Caco-2 (cell line): ENCODE measurements at regions not wholly inside any gene's neighbourhood (a gene's known extent, or its start where the extent isn't known, plus 50 kb on each side); places are given as distances from the start of the nearest gene placed in this dataset.
"Not testable (repeated sequence)": the region's sequence is repeated elsewhere in the genome, so short reads cannot be mapped to it uniquely, and the experiment has no call there.

Source experiments
- BruUV-seq: library from RNA; stranded (reverse); fragments of 400-500 nt; replicated peaks from 2 replicates; lab custom pipeline; 2021; lab: Mats Ljungman, UMichigan
- CTCF ChIA-PET: fragments of 300-600 bp; sonication (Branson Sonifier 250); formaldehyde crosslinking; loops from one replicate; lab custom pipeline; 2022; ENCODE audit warnings: antibody characterized with exemption; lab: Charles Lee
- POLR2A ChIA-PET: fragments of 300-600 bp; sonication (Branson Sonifier 250); formaldehyde crosslinking; loops from one replicate; lab custom pipeline; 2022; ENCODE audit warnings: antibody characterized with exemption; lab: Charles Lee
- DNase-seq, 2 experiments: peaks; one replicate each; pipeline versions ENCODE4 v3.0.0 to v3.0.0-alpha.2; 2020 to 2022
- H3K27me3 ChIP-seq: replicated peaks from 2 replicates; pipeline ENCODE4 v1.6.0; 2011; ENCODE audit warnings: low read length; ENCODE audit not compliant: control insufficient read depth, insufficient read depth
- H3K36me3 ChIP-seq: 2 replicates; pipeline ENCODE4 v1.5.1; 2011; ENCODE audit warnings: low read length; ENCODE audit not compliant: control insufficient read depth, insufficient read depth
- H3K4me1 ChIP-seq: fragments of 250-450 bp; sonication (Bioruptor Pico); 2 replicates; pipeline ENCODE4 v1.5.1; 2020; ENCODE audit warnings: mild to moderate bottlenecking
- H3K4me3 ChIP-seq: 2 replicates; pipeline ENCODE4 v1.5.1; 2011; ENCODE audit warnings: low read depth, mild to moderate bottlenecking, control low read depth, low read length
- H3K9me3 ChIP-seq: fragments of 250-450 bp; sonication (Bioruptor Pico); 2 replicates; pipeline ENCODE4 v1.5.1; 2020; ENCODE audit warnings: mild to moderate bottlenecking, moderate library complexity
- H3K27ac Mint-ChIP-seq: one replicate; pipeline ENCODE4 v1.8.0; 2022; ENCODE audit warnings: mixed read lengths; ENCODE audit not compliant: unreplicated experiment
- H3K27me3 Mint-ChIP-seq: one replicate; pipeline ENCODE4 v1.8.0; 2022; ENCODE audit warnings: mixed read lengths; ENCODE audit not compliant: insufficient read depth, unreplicated experiment
- H3K36me3 Mint-ChIP-seq: one replicate; pipeline ENCODE4 v1.8.0; 2022; ENCODE audit warnings: mild to moderate bottlenecking, mixed read lengths; ENCODE audit not compliant: insufficient read depth, unreplicated experiment
- H3K4me1 Mint-ChIP-seq: one replicate; pipeline ENCODE4 v1.8.0; 2022; ENCODE audit warnings: low read depth, mixed read lengths; ENCODE audit not compliant: unreplicated experiment
- H3K4me3 Mint-ChIP-seq: one replicate; pipeline ENCODE4 v1.8.0; 2022; ENCODE audit warnings: mild to moderate bottlenecking, moderate library complexity, mixed read lengths; ENCODE audit not compliant: unreplicated experiment
- H3K9me3 Mint-ChIP-seq: one replicate; pipeline ENCODE4 v1.8.0; 2022; ENCODE audit warnings: mixed read lengths; ENCODE audit not compliant: unreplicated experiment
- CTCF ChIP-seq, 2 experiments: fragments of 200-600 bp in 1 of 2; IDR thresholded peaks; 1 replicate in 1 of 2; 2 replicates in 1 of 2; pipeline versions ENCODE4 v1.5.1 to v1.8.0; 2011 to 2022; ENCODE audit warnings: antibody characterized with exemption in 1 of 2, control low read depth in 1 of 2, inconsistent platforms in 1 of 2, low read depth in 1 of 2, low read length in 1 of 2, mild to moderate bottlenecking in 1 of 2, moderate library complexity in 1 of 2; ENCODE audit not compliant: insufficient read depth in 1 of 2, severe bottlenecking in 1 of 2, unreplicated experiment in 1 of 2
- intact Hi-C: fragments of 100-400 bp; cut with micrococcal nuclease; formaldehyde crosslinking; loops from one replicate; pipeline ENCODE4 v1.10.0; 2022; ENCODE audit not compliant: unreplicated experiment

GRCh38 chr20:40276301-40276700 lies 412.7 kb downstream of the MAFB start:
- DNase-seq, result no peak
- Mint-ChIP-seq H3K4me1 (peaks cover 6% of the 10 kb centered on the region), H3K9me3 (no peaks in the 10 kb centered on the region), H3K36me3 (no peaks in the 10 kb centered on the region), H3K27me3 (peaks cover 15% of the 10 kb centered on the region), H3K4me3 (no peak overlapping the region), H3K27ac (no peak overlapping the region)
- no peaks in the 10 kb centered on the region for H3K9me3 ChIP-seq
- no peaks in the 10 kb centered on the region for H3K4me1 ChIP-seq
- H3K4me3 ChIP-seq, result no peak overlapping the region
- POLR2A ChIA-PET, result no interaction called here
- no peaks in the 10 kb centered on the region for H3K27me3 ChIP-seq
- no peak for TF ChIP-seq CTCF (IDR thresholded peaks at IDR 0.05; ENCODE audit: insufficient read depth in 1 of 2, low read depth in 1 of 2, low read length in 1 of 2, severe bottlenecking in 1 of 2, unreplicated experiment in 1 of 2)
- intact Hi-C loops, result no loop called here
- BruUV-seq, result no TSS peak
- no peaks in the 10 kb centered on the region for H3K36me3 ChIP-seq
- CTCF ChIA-PET, result interaction anchor here (0.6 kb wide), 1 partner anchor 25 kb away, joined by 3 read pairs; no protein-coding TSS in a partner anchor

GRCh38 chr20:40275738-40276137 lies 413.3 kb downstream of the MAFB start:
- Histone ChIP-seq H3K36me3 (no peaks in the 10 kb centered on the region), H3K9me3 (no peaks in the 10 kb centered on the region), H3K4me1 (no peaks in the 10 kb centered on the region), H3K27me3 (no peaks in the 10 kb centered on the region), H3K4me3 (no peak overlapping the region)
- ChIA-PET CTCF (interaction anchor here (0.6 kb wide), 1 partner anchor 24 kb away, joined by 3 read pairs; no protein-coding TSS in a partner anchor), POLR2A (no interaction called here)
- no peak overlapping the region for H3K4me3 Mint-ChIP-seq
- DNase-seq, result no peak
- H3K27ac Mint-ChIP-seq, result no peak overlapping the region
- H3K4me1 Mint-ChIP-seq, result peaks cover 6% of the 10 kb centered on the region
- BruUV-seq, result no TSS peak
- H3K9me3 Mint-ChIP-seq, result no peaks in the 10 kb centered on the region
- no peak for TF ChIP-seq CTCF (IDR thresholded peaks at IDR 0.05; ENCODE audit: insufficient read depth in 1 of 2, low read depth in 1 of 2, low read length in 1 of 2, severe bottlenecking in 1 of 2, unreplicated experiment in 1 of 2)
- intact Hi-C loops, result no loop called here
- H3K27me3 Mint-ChIP-seq, result peaks cover 18% of the 10 kb centered on the region
- no peaks in the 10 kb centered on the region for H3K36me3 Mint-ChIP-seq

GRCh38 chr20:40274912-40275533 lies 414.0 kb downstream of the MAFB start:
- TF ChIP-seq CTCF (IDR thresholded peaks at IDR 0.05; ENCODE audit: insufficient read depth in 1 of 2, low read depth in 1 of 2, low read length in 1 of 2, severe bottlenecking in 1 of 2, unreplicated experiment in 1 of 2), result no peak
- Mint-ChIP-seq H3K27me3 (peaks cover 21% of the 10 kb centered on the region), H3K36me3 (no peaks in the 10 kb centered on the region), H3K4me3 (no peak overlapping the region), H3K4me1 (peaks cover 6% of the 10 kb centered on the region), H3K27ac (no peak overlapping the region), H3K9me3 (no peaks in the 10 kb centered on the region)
- no peaks in the 10 kb centered on the region for H3K27me3 ChIP-seq
- CTCF ChIA-PET, result no interaction called here
- POLR2A ChIA-PET, result no interaction called here
- no TSS peak for BruUV-seq
- H3K9me3 ChIP-seq, result no peaks in the 10 kb centered on the region
- no peaks in the 10 kb centered on the region for H3K4me1 ChIP-seq
- intact Hi-C loops, result no loop called here
- no peak overlapping the region for H3K4me3 ChIP-seq
- no peaks in the 10 kb centered on the region for H3K36me3 ChIP-seq
- no peak for DNase-seq

GRCh38 chr20:40269274-40269673 lies 419.8 kb downstream of the MAFB start:
- H3K4me1 ChIP-seq, H3K36me3 Mint-ChIP-seq, H3K9me3 ChIP-seq, H3K27me3 ChIP-seq, H3K9me3 Mint-ChIP-seq, H3K4me1 Mint-ChIP-seq, H3K4me3 Mint-ChIP-seq, DNase-seq, POLR2A ChIA-PET, BruUV-seq, CTCF ChIA-PET, H3K4me3 ChIP-seq, H3K27ac Mint-ChIP-seq, H3K36me3 ChIP-seq: not testable (repeated sequence)
- intact Hi-C loops, result loop anchor here (5.0 to 10.0 kb wide), 2 partner anchors 176 to 693 kb away; no protein-coding TSS in a partner anchor
- peaks cover 25% of the 10 kb centered on the region for H3K27me3 Mint-ChIP-seq
